Testis (tissue), 2 donors: ENCODE measurements at regions not wholly inside any gene's neighbourhood (a gene's known extent, or its start where the extent isn't known, plus 50 kb on each side); places are given as distances from the start of the nearest gene placed in this dataset.

Source experiments
- POLR2A ChIP-seq: fragments of 450-650 bp; IDR thresholded peaks from one replicate; pipeline ENCODE4 v1.6.1; 2017; ENCODE audit warnings: antibody characterized with exemption, mild to moderate bottlenecking, moderate library complexity
- TF ChIP-seq, protein P1 (sequence below), 3 experiments: fragments of 450-650 bp in 2 of 3; fragments of 200-600 bp in 1 of 3; sonication (generic) in 1 of 3; IDR thresholded peaks; one replicate each; pipeline ENCODE4 v1.5.1; 2016 to 2019; ENCODE audit warnings: antibody characterized with exemption in 3 of 3, mild to moderate bottlenecking in 2 of 3, moderate library complexity in 1 of 3

DNA sequence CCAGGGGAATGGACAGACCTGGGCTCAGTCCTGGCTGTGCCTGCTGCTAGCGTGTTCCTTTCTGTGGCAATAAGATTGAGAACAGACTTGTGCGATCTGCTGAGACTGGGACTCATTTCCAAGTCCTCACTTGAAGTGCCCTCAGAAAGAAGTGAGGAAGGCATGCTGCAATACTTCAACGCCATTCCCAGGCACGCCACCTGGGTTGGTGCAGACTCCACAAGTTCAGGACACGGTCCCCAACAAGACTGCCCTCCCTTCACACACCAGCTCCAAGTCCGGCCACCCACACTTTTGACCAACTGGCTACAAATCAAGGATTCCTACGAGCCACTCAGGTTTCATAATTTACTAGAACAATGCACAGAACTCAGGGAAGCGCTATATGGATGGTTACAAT, 391.8 kb upstream of the SULF2 start:
- TF ChIP-seq, protein P1, sequence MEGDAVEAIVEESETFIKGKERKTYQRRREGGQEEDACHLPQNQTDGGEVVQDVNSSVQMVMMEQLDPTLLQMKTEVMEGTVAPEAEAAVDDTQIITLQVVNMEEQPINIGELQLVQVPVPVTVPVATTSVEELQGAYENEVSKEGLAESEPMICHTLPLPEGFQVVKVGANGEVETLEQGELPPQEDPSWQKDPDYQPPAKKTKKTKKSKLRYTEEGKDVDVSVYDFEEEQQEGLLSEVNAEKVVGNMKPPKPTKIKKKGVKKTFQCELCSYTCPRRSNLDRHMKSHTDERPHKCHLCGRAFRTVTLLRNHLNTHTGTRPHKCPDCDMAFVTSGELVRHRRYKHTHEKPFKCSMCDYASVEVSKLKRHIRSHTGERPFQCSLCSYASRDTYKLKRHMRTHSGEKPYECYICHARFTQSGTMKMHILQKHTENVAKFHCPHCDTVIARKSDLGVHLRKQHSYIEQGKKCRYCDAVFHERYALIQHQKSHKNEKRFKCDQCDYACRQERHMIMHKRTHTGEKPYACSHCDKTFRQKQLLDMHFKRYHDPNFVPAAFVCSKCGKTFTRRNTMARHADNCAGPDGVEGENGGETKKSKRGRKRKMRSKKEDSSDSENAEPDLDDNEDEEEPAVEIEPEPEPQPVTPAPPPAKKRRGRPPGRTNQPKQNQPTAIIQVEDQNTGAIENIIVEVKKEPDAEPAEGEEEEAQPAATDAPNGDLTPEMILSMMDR (IDR thresholded peaks at IDR 0.05): no peak
- TF ChIP-seq POLR2A: no peak
